ENCODE measurements at regions not wholly inside any gene's neighbourhood (a gene's known extent, or its start where the extent isn't known, plus 50 kb on each side); places are given as distances from the start of the nearest gene placed in this dataset.

DNA sequence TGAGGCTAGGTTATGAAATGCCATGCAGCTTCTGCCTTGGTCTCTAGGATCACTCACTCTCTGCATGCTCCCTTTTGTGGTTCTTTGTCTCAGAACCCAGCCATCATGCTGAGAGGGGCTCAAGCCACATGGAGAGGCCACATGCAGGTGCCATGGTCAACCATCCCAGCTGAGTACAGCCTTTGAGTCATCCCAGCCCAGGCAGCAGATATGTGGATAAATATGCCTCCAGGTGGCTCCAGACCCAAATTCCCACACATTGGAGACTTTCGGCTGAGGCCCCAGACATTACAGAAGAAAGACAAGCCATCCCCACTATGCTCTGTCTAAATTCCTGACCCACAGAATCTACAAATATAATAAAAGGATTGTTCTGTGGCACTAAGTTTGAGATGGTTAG, 102.0 kb downstream of the LHX9 start:
- Mint-ChIP-seq H3K36me3 (ENCODE audit: insufficient read depth) (no peaks in the 10 kb centered on the region), H3K27ac (no peak overlapping the region)

DNA sequence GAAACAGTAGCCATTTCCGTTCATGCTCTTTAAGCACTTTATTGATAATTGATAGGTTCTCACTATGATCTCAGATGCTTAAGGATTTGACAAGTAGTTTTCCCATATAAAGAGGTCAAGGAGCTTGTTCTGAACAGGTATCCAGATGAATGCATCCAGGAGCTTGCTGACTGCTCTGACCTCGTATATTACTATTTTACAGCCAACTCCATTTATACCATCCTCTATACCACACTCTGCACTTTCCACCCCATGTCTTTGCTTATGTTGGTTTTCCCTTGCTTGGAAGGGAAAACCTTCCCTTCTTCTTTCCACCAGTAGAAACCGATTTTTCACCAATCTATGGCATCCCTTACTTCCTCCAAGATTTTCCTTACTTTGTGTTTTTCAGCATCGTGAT, 107.2 kb downstream of the LHX9 start:
- Mint-ChIP-seq H3K27ac (no peak overlapping the region), H3K9me3 (ENCODE audit: low read depth) (no peaks in the 10 kb centered on the region), H3K4me3 (ENCODE audit: low read depth) (no peak overlapping the region), H3K36me3 (ENCODE audit: insufficient read depth) (no peaks in the 10 kb centered on the region), H3K4me1 (ENCODE audit: low read depth) (no peaks in the 10 kb centered on the region), H3K27me3 (no peaks in the 10 kb centered on the region)
- no peak for DNase-seq (ENCODE audit: low spot score, unreplicated experiment)
- no peak for TF ChIP-seq CTCF (IDR thresholded peaks at IDR 0.05; ENCODE audit: unreplicated experiment)

More for the DNA sequence above, 102.0 kb downstream of the LHX9 start:
- H3K4me3 Mint-ChIP-seq (ENCODE audit: low read depth), result no peak overlapping the region
- no peak for DNase-seq (ENCODE audit: low spot score, unreplicated experiment)
- H3K27me3 Mint-ChIP-seq, result no peaks in the 10 kb centered on the region
- no peaks in the 10 kb centered on the region for H3K9me3 Mint-ChIP-seq (ENCODE audit: low read depth)
- no peaks in the 10 kb centered on the region for H3K4me1 Mint-ChIP-seq (ENCODE audit: low read depth)
- TF ChIP-seq CTCF (IDR thresholded peaks at IDR 0.05; ENCODE audit: unreplicated experiment), result no peak

- Mint-ChIP-seq H3K27me3 (no peaks in the 10 kb centered on the region), H3K4me3 (ENCODE audit: low read depth) (no peak overlapping the region), H3K36me3 (ENCODE audit: insufficient read depth) (no peaks in the 10 kb centered on the region), H3K4me1 (ENCODE audit: low read depth) (no peaks in the 10 kb centered on the region), H3K27ac (no peak overlapping the region), H3K9me3 (ENCODE audit: low read depth) (no peaks in the 10 kb centered on the region)
- TF ChIP-seq CTCF (IDR thresholded peaks at IDR 0.05; ENCODE audit: unreplicated experiment), result no peak
- DNase-seq (ENCODE audit: low spot score, unreplicated experiment), result no peak
Measured at GRCh38 chr1:198024782-198025181, 107.6 kb downstream of the LHX9 start.

GRCh38 chr1:198030682-198031081, 113.5 kb downstream of the LHX9 start:
- no peak overlapping the region for H3K27ac Mint-ChIP-seq
- no peaks in the 10 kb centered on the region for H3K4me1 Mint-ChIP-seq (ENCODE audit: low read depth)
- no peaks in the 10 kb centered on the region for H3K9me3 Mint-ChIP-seq (ENCODE audit: low read depth)
- no peaks in the 10 kb centered on the region for H3K36me3 Mint-ChIP-seq (ENCODE audit: insufficient read depth)
- no peaks in the 10 kb centered on the region for H3K27me3 Mint-ChIP-seq
- no peak for DNase-seq (ENCODE audit: low spot score, unreplicated experiment)
- no peak for TF ChIP-seq CTCF (IDR thresholded peaks at IDR 0.05; ENCODE audit: unreplicated experiment)
- no peak overlapping the region for H3K4me3 Mint-ChIP-seq (ENCODE audit: low read depth)

- Mint-ChIP-seq H3K4me1 (ENCODE audit: low read depth) (no peaks in the 10 kb centered on the region), H3K27ac (no peak overlapping the region), H3K9me3 (ENCODE audit: low read depth) (no peaks in the 10 kb centered on the region), H3K4me3 (ENCODE audit: low read depth) (no peak overlapping the region), H3K36me3 (ENCODE audit: insufficient read depth) (no peaks in the 10 kb centered on the region), H3K27me3 (no peaks in the 10 kb centered on the region)
- DNase-seq (ENCODE audit: low spot score, unreplicated experiment), result no peak
- no peak for TF ChIP-seq CTCF (IDR thresholded peaks at IDR 0.05; ENCODE audit: unreplicated experiment)
Measured at GRCh38 chr1:198031086-198031485, 113.9 kb downstream of the LHX9 start.

All from progenitor cell of endocrine pancreas (in vitro differentiated cells).